ENCODE measurements at regions not wholly inside any gene's neighbourhood (a gene's known extent, or its start where the extent isn't known, plus 50 kb on each side); places are given as distances from the start of the nearest gene placed in this dataset.

GRCh38 chr2:21431078-21431477 lies 307.3 kb downstream of the TDRD15 start:
- Histone ChIP-seq H3K4me3 (ENCODE audit: low read depth in 1 of 5, low read length in 5 of 5) (no peak overlapping the region), H3K27me3 (ENCODE audit: control insufficient read depth in 5 of 5, insufficient read depth in 4 of 5, low read length in 5 of 5) (no peaks in the 10 kb centered on the region), H3K36me3 (ENCODE audit: control insufficient read depth in 5 of 5, insufficient read depth in 5 of 5, low read length in 5 of 5) (no peaks in the 10 kb centered on the region), H3K9ac (ENCODE audit: low read length in 5 of 5) (no peak overlapping the region), H3K4me1 (ENCODE audit: control insufficient read depth in 5 of 5, insufficient read depth in 5 of 5, low read length in 5 of 5) (no peaks in the 10 kb centered on the region), H3K9me3 (ENCODE audit: control insufficient read depth in 5 of 5, low read length in 5 of 5) (no peaks in the 10 kb centered on the region), H3K27ac (ENCODE audit: low read depth, low read length) (no peak overlapping the region)

- no peak overlapping the region for H3K4me3 ChIP-seq (ENCODE audit: low read depth in 1 of 5, low read length in 5 of 5)
- no peaks in the 10 kb centered on the region for H3K27me3 ChIP-seq (ENCODE audit: control insufficient read depth in 5 of 5, insufficient read depth in 4 of 5, low read length in 5 of 5)
- H3K9ac ChIP-seq (ENCODE audit: low read length in 5 of 5), result no peak overlapping the region
- no peaks in the 10 kb centered on the region for H3K4me1 ChIP-seq (ENCODE audit: control insufficient read depth in 5 of 5, insufficient read depth in 5 of 5, low read length in 5 of 5)
- H3K9me3 ChIP-seq (ENCODE audit: control insufficient read depth in 5 of 5, low read length in 5 of 5), result no peaks in the 10 kb centered on the region
- H3K27ac ChIP-seq (ENCODE audit: low read depth, low read length), result no peak overlapping the region
- H3K36me3 ChIP-seq (ENCODE audit: control insufficient read depth in 5 of 5, insufficient read depth in 5 of 5, low read length in 5 of 5), result no peaks in the 10 kb centered on the region
Observed at GRCh38 chr2:21438949-21439348, 315.2 kb downstream of the TDRD15 start.

GRCh38 chr2:21441442-21441841 lies 317.7 kb downstream of the TDRD15 start:
- H3K9ac ChIP-seq (ENCODE audit: low read length in 5 of 5), result no peak overlapping the region
- H3K36me3 ChIP-seq (ENCODE audit: control insufficient read depth in 5 of 5, insufficient read depth in 5 of 5, low read length in 5 of 5), result no peaks in the 10 kb centered on the region
- no peak overlapping the region for H3K27ac ChIP-seq (ENCODE audit: low read depth, low read length)
- H3K4me1 ChIP-seq (ENCODE audit: control insufficient read depth in 5 of 5, insufficient read depth in 5 of 5, low read length in 5 of 5), result no peaks in the 10 kb centered on the region
- no peaks in the 10 kb centered on the region for H3K9me3 ChIP-seq (ENCODE audit: control insufficient read depth in 5 of 5, low read length in 5 of 5)
- no peak overlapping the region for H3K4me3 ChIP-seq (ENCODE audit: low read depth in 1 of 5, low read length in 5 of 5)
- H3K27me3 ChIP-seq (ENCODE audit: control insufficient read depth in 5 of 5, insufficient read depth in 4 of 5, low read length in 5 of 5), result no peaks in the 10 kb centered on the region

GRCh38 chr2:21443494-21444105 lies 319.8 kb downstream of the TDRD15 start:
- Histone ChIP-seq H3K4me3 (ENCODE audit: low read depth in 1 of 5, low read length in 5 of 5) (no peak overlapping the region), H3K36me3 (ENCODE audit: control insufficient read depth in 5 of 5, insufficient read depth in 5 of 5, low read length in 5 of 5) (no peaks in the 10 kb centered on the region), H3K9me3 (ENCODE audit: control insufficient read depth in 5 of 5, low read length in 5 of 5) (no peaks in the 10 kb centered on the region), H3K27ac (ENCODE audit: low read depth, low read length) (no peak overlapping the region), H3K27me3 (ENCODE audit: control insufficient read depth in 5 of 5, insufficient read depth in 4 of 5, low read length in 5 of 5) (no peaks in the 10 kb centered on the region), H3K4me1 (ENCODE audit: control insufficient read depth in 5 of 5, insufficient read depth in 5 of 5, low read length in 5 of 5) (no peaks in the 10 kb centered on the region), H3K9ac (ENCODE audit: low read length in 5 of 5) (no peak overlapping the region)

- H3K4me3 ChIP-seq (ENCODE audit: low read depth in 1 of 5, low read length in 5 of 5), result no peak overlapping the region
- H3K36me3 ChIP-seq (ENCODE audit: control insufficient read depth in 5 of 5, insufficient read depth in 5 of 5, low read length in 5 of 5), result no peaks in the 10 kb centered on the region
- no peaks in the 10 kb centered on the region for H3K27me3 ChIP-seq (ENCODE audit: control insufficient read depth in 5 of 5, insufficient read depth in 4 of 5, low read length in 5 of 5)
- no peaks in the 10 kb centered on the region for H3K9me3 ChIP-seq (ENCODE audit: control insufficient read depth in 5 of 5, low read length in 5 of 5)
- H3K27ac ChIP-seq (ENCODE audit: low read depth, low read length), result no peak overlapping the region
- no peak overlapping the region for H3K9ac ChIP-seq (ENCODE audit: low read length in 5 of 5)
- no peaks in the 10 kb centered on the region for H3K4me1 ChIP-seq (ENCODE audit: control insufficient read depth in 5 of 5, insufficient read depth in 5 of 5, low read length in 5 of 5)
Observed at GRCh38 chr2:21449881-21450280, 326.1 kb downstream of the TDRD15 start.

- no peaks in the 10 kb centered on the region for H3K27me3 ChIP-seq (ENCODE audit: control insufficient read depth in 5 of 5, insufficient read depth in 4 of 5, low read length in 5 of 5)
- H3K9ac ChIP-seq (ENCODE audit: low read length in 5 of 5), result no peak overlapping the region
- no peak overlapping the region for H3K27ac ChIP-seq (ENCODE audit: low read depth, low read length)
- H3K9me3 ChIP-seq (ENCODE audit: control insufficient read depth in 5 of 5, low read length in 5 of 5), result no peaks in the 10 kb centered on the region
- H3K4me3 ChIP-seq (ENCODE audit: low read depth in 1 of 5, low read length in 5 of 5), result no peak overlapping the region
- no peaks in the 10 kb centered on the region for H3K4me1 ChIP-seq (ENCODE audit: control insufficient read depth in 5 of 5, insufficient read depth in 5 of 5, low read length in 5 of 5)
- H3K36me3 ChIP-seq (ENCODE audit: control insufficient read depth in 5 of 5, insufficient read depth in 5 of 5, low read length in 5 of 5), result no peaks in the 10 kb centered on the region
Observed at GRCh38 chr2:21451403-21451802, 327.6 kb downstream of the TDRD15 start.

- H3K4me3 ChIP-seq (ENCODE audit: low read depth in 1 of 5, low read length in 5 of 5), result no peak overlapping the region
- no peaks in the 10 kb centered on the region for H3K4me1 ChIP-seq (ENCODE audit: control insufficient read depth in 5 of 5, insufficient read depth in 5 of 5, low read length in 5 of 5)
- no peak overlapping the region for H3K27ac ChIP-seq (ENCODE audit: low read depth, low read length)
- no peak overlapping the region for H3K9ac ChIP-seq (ENCODE audit: low read length in 5 of 5)
- H3K27me3 ChIP-seq (ENCODE audit: control insufficient read depth in 5 of 5, insufficient read depth in 4 of 5, low read length in 5 of 5), result no peaks in the 10 kb centered on the region
- H3K9me3 ChIP-seq (ENCODE audit: control insufficient read depth in 5 of 5, low read length in 5 of 5), result no peaks in the 10 kb centered on the region
- H3K36me3 ChIP-seq (ENCODE audit: control insufficient read depth in 5 of 5, insufficient read depth in 5 of 5, low read length in 5 of 5), result no peaks in the 10 kb centered on the region
Observed at GRCh38 chr2:21452263-21452662, 328.5 kb downstream of the TDRD15 start.

- no peak overlapping the region for H3K9ac ChIP-seq (ENCODE audit: low read length in 5 of 5)
- H3K4me1 ChIP-seq (ENCODE audit: control insufficient read depth in 5 of 5, insufficient read depth in 5 of 5, low read length in 5 of 5), result no peaks in the 10 kb centered on the region
- no peak overlapping the region for H3K27ac ChIP-seq (ENCODE audit: low read depth, low read length)
- H3K4me3 ChIP-seq (ENCODE audit: low read depth in 1 of 5, low read length in 5 of 5), result no peak overlapping the region
- H3K9me3 ChIP-seq (ENCODE audit: control insufficient read depth in 5 of 5, low read length in 5 of 5), result no peaks in the 10 kb centered on the region
- no peaks in the 10 kb centered on the region for H3K27me3 ChIP-seq (ENCODE audit: control insufficient read depth in 5 of 5, insufficient read depth in 4 of 5, low read length in 5 of 5)
- no peaks in the 10 kb centered on the region for H3K36me3 ChIP-seq (ENCODE audit: control insufficient read depth in 5 of 5, insufficient read depth in 5 of 5, low read length in 5 of 5)
Observed at GRCh38 chr2:21452678-21453077, 328.9 kb downstream of the TDRD15 start.

GRCh38 chr2:21453723-21454450 lies 330.1 kb downstream of the TDRD15 start:
- Histone ChIP-seq H3K27me3 (ENCODE audit: control insufficient read depth in 5 of 5, insufficient read depth in 4 of 5, low read length in 5 of 5) (no peaks in the 10 kb centered on the region), H3K9me3 (ENCODE audit: control insufficient read depth in 5 of 5, low read length in 5 of 5) (peaks cover 0 to 6% (median 0%) of the 10 kb centered on the region in 5 donors), H3K9ac (ENCODE audit: low read length in 5 of 5) (no peak overlapping the region), H3K27ac (ENCODE audit: low read depth, low read length) (no peak overlapping the region), H3K4me1 (ENCODE audit: control insufficient read depth in 5 of 5, insufficient read depth in 5 of 5, low read length in 5 of 5) (no peaks in the 10 kb centered on the region), H3K4me3 (ENCODE audit: low read depth in 1 of 5, low read length in 5 of 5) (no peak overlapping the region), H3K36me3 (ENCODE audit: control insufficient read depth in 5 of 5, insufficient read depth in 5 of 5, low read length in 5 of 5) (no peaks in the 10 kb centered on the region)

GRCh38 chr2:21454839-21455238 lies 331.1 kb downstream of the TDRD15 start:
- no peak overlapping the region for H3K9ac ChIP-seq (ENCODE audit: low read length in 5 of 5)
- no peak overlapping the region for H3K4me3 ChIP-seq (ENCODE audit: low read depth in 1 of 5, low read length in 5 of 5)
- H3K27me3 ChIP-seq (ENCODE audit: control insufficient read depth in 5 of 5, insufficient read depth in 4 of 5, low read length in 5 of 5), result no peaks in the 10 kb centered on the region
- no peaks in the 10 kb centered on the region for H3K36me3 ChIP-seq (ENCODE audit: control insufficient read depth in 5 of 5, insufficient read depth in 5 of 5, low read length in 5 of 5)
- H3K9me3 ChIP-seq (ENCODE audit: control insufficient read depth in 5 of 5, low read length in 5 of 5), result peaks cover 0 to 6% (median 0%) of the 10 kb centered on the region in 5 donors
- H3K27ac ChIP-seq (ENCODE audit: low read depth, low read length), result no peak overlapping the region
- no peaks in the 10 kb centered on the region for H3K4me1 ChIP-seq (ENCODE audit: control insufficient read depth in 5 of 5, insufficient read depth in 5 of 5, low read length in 5 of 5)
